ENCODE measurements at regions not wholly inside any gene's neighbourhood (a gene's known extent, or its start where the extent isn't known, plus 50 kb on each side); places are given as distances from the start of the nearest gene placed in this dataset.

GRCh38 chr5:160970605-160971191 lies 118.7 kb upstream of the ATP10B start:
- POLR2A ChIA-PET, result no interaction called here
- Histone ChIP-seq H3K27ac (ENCODE audit: control insufficient read depth, insufficient read depth) (no peak overlapping the region), H3K9ac (ENCODE audit: control insufficient read depth, insufficient read depth, low read length) (no peak overlapping the region), H3K9me3 (replicated peaks; ENCODE audit: control insufficient read depth, insufficient read depth, low read length) (no peaks in the 10 kb centered on the region), H3K4me2 (ENCODE audit: control insufficient read depth, insufficient read depth) (no peak overlapping the region), H3K36me3 (ENCODE audit: control insufficient read depth in 2 of 2, insufficient read depth in 2 of 2, low read length in 1 of 2) (no peaks in the 10 kb centered on the region), H4K20me1 (ENCODE audit: control insufficient read depth, insufficient read depth) (no peaks in the 10 kb centered on the region), H3K79me2 (ENCODE audit: control insufficient read depth, insufficient read depth, low read length) (no peaks in the 10 kb centered on the region), H3K4me1 (ENCODE audit: control insufficient read depth, insufficient read depth, low read length) (no peaks in the 10 kb centered on the region), H3K4me3 (no peak overlapping the region), H2AFZ (ENCODE audit: control insufficient read depth, low read depth, low read length) (no peak overlapping the region), H3K27me3 (replicated peaks in 1 of 2; ENCODE audit: control insufficient read depth in 2 of 2, insufficient read depth in 2 of 2, low read length in 1 of 2) (no peaks in the 10 kb centered on the region)
- SMC1A ChIA-PET (ENCODE audit: uncharacterized antibody, unreplicated experiment), result interaction anchor here (0.6 to 0.9 kb wide), 2 partner anchors 8 to 73 kb away, joined by 3 to 4 read pairs; no protein-coding TSS in a partner anchor
- ATAC-seq, result peak; percentile 61
- WGBS (ENCODE audit: insufficient coverage, insufficient replicate concordance, low lambda C conversion rate, missing lambda C conversion rate), result 0% methylated on average over 1 of the region's 1 CpG
- no peak for DNase-seq (ENCODE audit: low read depth, low spot score)
- intact Hi-C loops (cut with micrococcal nuclease; ENCODE audit: unreplicated experiment), result loop anchor here (5.0 kb wide), 1 partner anchor 412 kb away; no protein-coding TSS in a partner anchor
- in situ Hi-C loops (cut with MboI), result no loop called here
- TF ChIP-seq NBN (IDR thresholded peaks at IDR 0.05) (no peak), RAD21 (IDR thresholded peaks at IDR 0.05; ENCODE audit: insufficient read depth, low read depth, low read length) (peak; percentile 70), CTCF (IDR thresholded peaks at IDR 0.05 in 2 of 3, conservative IDR thresholded peaks at IDR 0.05 in 1 of 3; ENCODE audit: control insufficient read depth in 2 of 3, extremely low read depth in 1 of 3, insufficient read depth in 1 of 3, low read depth in 3 of 3, low read length in 3 of 3) (peak; percentile 13 to 38 (median 34); a peak in 3 of 6 replicates), NFXL1 (IDR thresholded peaks at IDR 0.05; ENCODE audit: borderline replicate concordance) (no peak), RUNX3 (IDR thresholded peaks at IDR 0.05; ENCODE audit: low read length) (peak; percentile 68), SMC3 (IDR thresholded peaks at IDR 0.05; ENCODE audit: borderline replicate concordance, low read length) (peak; percentile 47; the same call in 1 of the 2 replicates), NR2F1 (conservative IDR thresholded peaks at IDR 0.05) (no peak), ZNF384 (IDR thresholded peaks at IDR 0.05; ENCODE audit: borderline replicate concordance, low read depth, low read length) (no peak)
- RAD21 ChIA-PET (ENCODE audit: unreplicated experiment), result interaction anchor here (1.0 to 1.1 kb wide), 2 partner anchors 8 to 463 kb away, joined by 3 read pairs; no protein-coding TSS in a partner anchor
- peak; percentile 35 for FAIRE-seq
- CTCF ChIA-PET, result interaction anchor here (0.6 to 1.7 kb wide), 6 partner anchors 8 to 532 kb away, joined by 3 to 4 read pairs (median 3); no protein-coding TSS in a partner anchor
- BruUV-seq (replicated peaks), result no TSS peak

Data from GM12878 (cell line).